ENCODE measurements at regions not wholly inside any gene's neighbourhood (a gene's known extent, or its start where the extent isn't known, plus 50 kb on each side); places are given as distances from the start of the nearest gene placed in this dataset.
"Not testable (repeated sequence)": the region's sequence is repeated elsewhere in the genome, so short reads cannot be mapped to it uniquely, and the experiment has no call there.

DNA sequence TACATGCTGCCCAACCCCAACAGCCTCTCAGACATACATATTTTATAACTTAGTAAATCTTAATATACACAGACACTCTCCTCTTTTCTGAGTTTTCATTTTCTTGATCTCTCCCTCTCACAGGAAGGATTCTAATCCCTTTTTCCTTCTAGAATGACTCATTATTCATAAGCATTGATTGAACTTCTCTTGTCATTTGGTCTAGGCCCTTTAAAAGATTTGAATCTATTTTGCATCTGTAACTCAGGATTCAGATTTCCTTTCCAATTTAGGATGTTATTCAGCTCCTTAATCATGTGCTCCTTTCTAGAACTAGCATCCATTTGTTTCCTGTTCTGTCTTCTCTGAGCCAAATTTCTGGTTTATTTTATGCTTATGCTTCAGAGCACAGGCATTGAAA is 624.5 kb upstream of the SGO1 start:
- DNase-seq = no peak

DNA sequence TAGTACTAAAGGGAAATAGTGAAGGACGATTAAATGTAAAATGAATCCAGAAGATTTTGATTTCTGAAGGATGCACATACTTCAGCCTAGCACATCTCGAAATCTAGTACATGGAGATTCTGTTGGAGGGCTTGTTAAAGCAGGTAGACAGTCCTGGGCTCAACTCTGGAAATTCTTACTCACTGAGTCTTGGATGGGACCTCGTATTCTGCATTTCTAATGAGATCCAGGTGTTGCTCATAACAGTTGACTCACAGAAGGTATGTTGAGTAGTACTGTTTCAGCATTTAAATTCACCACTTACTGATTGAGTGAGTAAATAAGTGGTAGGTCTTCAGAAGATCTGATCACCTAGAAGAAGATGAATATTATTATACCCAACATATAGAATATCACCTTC is 623.4 kb upstream of the SGO1 start:
- DNase-seq = no peak

DNA sequence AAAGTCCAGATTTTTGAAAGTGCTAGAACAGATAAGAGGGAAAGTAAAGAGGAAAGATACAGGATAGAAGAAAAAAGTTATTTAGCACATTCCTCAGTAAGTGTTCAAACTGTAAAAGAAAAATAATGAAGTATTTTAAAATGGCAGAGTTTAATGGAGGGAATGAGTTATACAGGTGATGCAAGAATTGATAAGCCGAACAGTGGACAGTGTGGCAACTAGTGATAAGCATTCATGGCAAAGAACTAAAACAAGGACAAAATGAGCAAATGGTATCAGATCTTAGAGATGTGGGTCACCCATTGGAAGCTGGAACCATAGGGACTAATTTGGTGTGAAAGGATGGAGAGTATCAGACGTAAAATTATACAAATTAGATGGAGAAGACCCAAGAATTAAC is 622.9 kb upstream of the SGO1 start:
- DNase-seq = no peak

DNA sequence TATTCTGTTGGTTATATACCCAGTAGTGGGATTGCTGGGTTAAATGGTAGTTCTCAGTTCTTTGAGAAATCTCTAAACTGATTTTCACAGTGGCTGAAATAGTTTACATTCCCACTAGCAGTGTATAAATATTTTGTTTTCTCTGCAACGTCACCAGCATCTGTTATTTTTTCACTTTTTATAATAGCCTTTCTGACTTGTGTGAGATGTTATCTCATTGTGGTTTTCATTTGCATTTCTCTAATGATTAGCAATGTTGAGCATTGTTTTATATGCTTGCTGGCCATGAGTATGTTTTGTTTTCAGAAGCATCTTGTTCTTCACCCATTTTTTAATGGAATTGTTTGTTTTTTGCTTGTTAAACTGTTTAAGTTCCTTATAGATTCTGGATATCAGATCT is 612.7 kb upstream of the SGO1 start:
- no peak for DNase-seq

DNA sequence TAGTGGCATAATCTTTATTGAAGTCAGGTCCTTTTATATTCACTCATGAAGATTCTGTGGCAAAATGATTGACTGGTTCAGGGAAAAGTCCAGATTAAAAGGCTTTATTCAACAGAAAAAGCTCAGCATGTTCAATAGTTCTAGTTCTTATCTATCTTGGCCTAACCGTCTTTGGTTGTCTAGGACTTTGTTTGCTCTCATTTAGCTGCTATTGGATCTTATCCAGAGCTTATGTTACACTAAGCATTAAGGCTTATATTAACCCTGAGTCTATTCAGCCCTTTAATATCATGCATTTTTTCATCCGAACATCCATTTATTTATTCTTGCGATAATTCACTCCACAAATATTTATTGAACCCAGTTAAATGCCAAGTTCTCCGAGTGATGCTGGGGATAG is 601.0 kb upstream of the SGO1 start:
- DNase-seq = no peak

DNA sequence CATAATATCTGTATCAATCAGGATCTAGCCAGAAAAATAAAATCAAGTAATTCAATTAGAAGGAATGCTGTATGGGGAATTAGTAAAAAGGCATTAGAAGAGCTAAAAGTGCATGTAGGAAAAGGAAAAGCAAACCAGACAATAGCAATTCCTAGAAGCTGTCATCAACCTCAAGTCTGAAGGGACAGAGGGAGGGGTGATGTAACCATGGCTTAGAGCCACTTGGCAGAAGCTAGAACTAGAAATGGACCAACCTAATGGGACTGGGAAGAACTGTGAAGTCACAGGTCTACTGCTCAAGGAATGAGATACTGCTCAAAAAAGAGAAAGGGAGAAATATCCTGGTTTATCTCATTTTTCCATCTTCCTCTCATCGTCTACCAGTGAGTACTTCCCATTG is 590.7 kb upstream of the SGO1 start:
- DNase-seq = no peak

DNA sequence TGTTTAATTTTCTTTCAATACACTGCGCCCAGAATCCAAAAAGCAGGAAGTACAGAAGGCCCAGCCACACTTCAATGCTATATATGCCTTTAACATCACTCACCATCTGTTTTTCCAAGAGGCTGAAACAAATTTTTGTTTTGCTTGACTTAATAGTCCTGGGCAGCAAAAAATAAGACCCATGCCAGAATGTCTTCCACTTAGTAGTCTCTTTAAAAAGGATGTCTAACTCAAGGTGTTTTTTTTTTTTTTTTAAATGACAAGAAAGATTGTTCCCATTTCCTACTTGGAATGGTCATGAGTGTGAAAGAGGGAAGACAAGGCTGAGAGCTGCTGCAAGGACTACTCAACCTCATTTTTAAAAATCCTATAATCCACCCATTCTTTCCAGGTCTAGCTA is 590.3 kb upstream of the SGO1 start:
- no peak for DNase-seq

DNA sequence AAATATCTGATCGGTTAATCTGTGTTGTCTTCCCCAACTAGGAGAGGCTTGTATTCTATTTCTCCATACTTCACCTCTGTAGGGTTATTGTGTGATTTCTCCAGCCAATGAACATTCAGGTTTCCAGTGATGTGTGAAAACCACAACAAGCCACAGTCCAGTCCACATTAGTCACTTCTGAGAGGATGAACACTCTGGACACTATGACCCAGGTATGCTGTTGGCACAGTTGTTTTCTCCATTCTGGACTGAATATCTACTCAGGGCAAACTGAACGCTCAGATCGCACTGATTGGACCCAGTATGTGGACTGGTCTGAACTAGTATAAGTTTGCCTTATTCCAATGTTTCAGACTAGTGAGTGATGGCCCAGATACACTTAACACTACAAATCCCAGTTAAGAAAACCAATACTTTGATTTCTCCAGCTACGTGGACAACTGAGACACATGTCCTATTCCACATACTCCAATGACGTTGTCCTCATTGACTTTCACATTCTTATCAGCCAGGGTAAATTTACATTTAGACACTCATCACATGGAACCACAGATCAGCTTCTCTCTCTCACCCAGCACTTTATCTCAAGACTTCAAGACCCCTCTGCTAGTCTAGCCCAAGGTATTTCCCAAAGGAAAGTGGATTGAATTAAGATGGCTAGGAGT is 587.4 kb upstream of the SGO1 start:
- DNase-seq = no peak

DNA sequence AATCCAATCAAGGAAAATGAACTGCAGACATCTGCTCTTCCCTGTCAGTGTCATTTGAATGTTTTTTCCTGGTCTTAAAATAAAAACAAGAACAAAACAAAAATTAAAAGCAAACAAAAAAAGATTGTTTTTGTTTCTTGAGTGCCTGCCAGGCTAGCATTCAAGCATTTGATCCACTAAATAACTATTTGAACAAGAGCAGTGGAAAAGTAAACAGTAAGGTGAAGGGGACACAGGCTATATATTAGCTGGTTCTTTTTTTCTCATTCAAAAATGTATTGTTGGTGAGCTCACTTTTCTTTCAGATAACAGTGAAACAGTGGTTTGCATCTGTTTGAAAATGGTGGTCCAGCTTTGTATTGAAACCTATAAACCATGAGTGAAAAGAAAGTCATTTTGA is 586.9 kb upstream of the SGO1 start:
- DNase-seq = no peak

DNA sequence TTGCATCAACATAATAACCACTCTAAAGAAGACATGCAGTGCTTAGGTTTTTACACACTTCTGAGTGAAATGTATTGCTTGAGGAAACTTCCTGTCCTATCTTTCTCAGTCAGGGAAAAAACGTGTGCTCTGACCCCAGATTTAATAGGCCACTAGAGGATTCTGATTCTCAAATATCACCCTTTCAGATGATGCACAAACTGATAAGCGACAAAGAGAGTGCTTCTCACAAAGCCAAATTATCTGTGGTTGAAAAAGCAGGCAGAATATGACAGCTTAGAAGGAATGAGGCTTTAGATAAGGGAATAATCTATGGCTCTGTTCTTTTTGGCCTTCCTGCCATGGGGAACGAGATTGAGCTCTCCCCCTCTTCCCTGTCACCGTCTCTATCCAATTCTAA is 583.4 kb upstream of the SGO1 start:
- no peak for DNase-seq

DNA sequence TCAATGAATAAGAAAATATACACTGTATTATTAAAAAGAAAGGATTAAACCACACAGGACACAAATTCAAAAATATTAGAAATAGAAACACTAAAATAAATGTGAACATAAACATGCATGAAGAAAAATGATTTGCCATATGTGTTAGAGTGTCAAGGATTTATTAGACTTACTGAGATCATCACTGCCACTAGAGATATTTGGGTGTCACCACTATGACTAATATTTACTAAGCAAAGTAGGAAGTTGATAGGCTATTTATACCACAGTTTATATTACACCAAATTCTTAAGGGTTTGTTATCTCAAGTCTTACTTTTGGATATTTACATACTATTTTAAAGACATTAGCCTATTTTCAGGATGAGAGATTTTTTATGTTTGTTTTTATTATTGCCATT is 575.0 kb upstream of the SGO1 start:
- no peak for DNase-seq

DNA sequence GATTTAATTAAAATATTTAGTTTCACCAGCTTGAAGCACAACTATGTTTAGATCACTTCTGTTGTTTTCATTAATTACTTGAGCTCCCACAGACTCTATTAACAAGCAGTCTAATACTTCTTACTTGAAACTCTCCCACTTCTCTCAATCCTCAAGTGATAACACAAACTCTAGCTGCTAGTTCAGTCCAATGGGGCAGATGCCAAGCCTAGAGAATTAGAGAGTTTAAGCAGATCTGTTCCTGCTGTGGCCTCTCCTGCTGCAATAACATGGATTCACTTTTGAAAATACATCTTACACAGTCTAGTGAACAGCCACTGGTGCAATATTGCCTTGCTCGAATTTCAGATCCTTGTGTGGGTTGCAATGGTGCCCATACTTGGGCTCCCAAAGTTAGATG is 566.4 kb upstream of the SGO1 start:
- no peak for DNase-seq

DNA sequence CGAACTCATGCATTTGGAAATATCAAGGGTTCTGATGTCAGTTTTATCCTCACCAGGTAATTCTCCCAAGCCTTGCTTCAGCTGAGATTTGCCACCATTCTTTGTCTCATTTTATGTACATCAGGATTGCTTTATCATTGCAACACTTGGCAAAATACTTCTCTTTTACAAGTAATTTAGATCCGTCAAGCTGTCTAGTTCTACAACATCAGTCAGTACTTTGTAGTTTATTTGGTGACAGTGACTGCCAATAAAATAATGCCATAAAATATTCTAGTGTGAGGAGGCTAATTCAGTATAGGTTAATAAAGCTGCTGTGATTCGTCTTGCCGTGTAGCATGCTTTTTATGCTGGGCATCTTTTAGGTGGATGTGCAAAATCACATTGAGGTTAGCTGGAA is 565.3 kb upstream of the SGO1 start:
- no peak for DNase-seq

DNA sequence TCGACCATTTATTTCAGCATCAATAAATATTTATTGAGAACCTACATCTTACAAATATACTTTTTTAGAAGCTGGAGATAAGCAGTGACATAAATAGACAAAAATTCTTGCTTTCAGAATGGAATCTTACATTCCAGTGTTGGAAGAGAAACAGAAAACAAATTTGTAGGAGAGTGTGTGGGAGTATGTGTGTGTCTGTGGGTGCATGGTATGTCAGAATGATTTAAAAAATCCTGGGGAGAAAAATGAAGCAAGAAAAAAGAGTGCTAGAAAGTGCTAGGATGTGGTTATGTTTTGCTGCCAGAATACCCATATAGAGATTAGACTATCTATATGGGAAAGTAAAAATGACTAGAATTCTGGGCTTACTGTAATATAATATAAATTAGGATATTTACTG is 561.7 kb upstream of the SGO1 start:
- DNase-seq = no peak

DNA sequence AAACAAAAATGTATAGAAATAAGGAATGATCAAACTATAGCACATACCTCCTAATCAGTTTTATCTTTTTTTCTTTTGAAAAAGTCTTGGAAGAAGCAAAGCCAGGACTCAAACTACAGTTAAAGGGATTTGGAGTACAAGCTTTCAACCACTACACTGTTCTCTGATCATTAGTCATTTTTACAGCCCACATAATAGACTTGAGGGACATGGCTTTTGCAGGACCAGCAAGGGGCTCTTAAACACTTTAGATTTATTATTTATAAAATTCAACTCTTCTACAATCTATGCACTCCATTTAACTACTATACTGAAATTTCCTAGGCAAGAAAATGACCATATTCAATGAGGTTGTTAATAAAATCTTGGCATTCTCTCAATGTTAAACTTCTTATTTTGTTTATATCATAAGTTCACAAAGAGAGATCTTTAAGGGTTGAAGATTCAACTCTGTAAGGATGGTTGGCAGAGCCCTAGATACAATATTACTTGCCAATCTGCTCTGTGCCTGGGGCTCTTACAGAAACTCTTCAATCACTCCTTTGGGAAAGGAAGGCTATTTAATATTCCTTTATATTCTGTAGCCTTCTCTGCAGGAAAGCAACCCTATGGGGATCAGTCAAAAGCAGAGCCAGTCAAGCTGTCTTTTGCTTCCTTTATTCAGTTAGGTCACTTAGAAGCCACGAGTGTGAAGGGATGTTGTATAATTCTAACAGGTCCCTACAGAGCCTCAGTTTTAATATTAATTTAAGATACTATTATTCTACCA is 557.7 kb upstream of the SGO1 start:
- no peak for DNase-seq

DNA sequence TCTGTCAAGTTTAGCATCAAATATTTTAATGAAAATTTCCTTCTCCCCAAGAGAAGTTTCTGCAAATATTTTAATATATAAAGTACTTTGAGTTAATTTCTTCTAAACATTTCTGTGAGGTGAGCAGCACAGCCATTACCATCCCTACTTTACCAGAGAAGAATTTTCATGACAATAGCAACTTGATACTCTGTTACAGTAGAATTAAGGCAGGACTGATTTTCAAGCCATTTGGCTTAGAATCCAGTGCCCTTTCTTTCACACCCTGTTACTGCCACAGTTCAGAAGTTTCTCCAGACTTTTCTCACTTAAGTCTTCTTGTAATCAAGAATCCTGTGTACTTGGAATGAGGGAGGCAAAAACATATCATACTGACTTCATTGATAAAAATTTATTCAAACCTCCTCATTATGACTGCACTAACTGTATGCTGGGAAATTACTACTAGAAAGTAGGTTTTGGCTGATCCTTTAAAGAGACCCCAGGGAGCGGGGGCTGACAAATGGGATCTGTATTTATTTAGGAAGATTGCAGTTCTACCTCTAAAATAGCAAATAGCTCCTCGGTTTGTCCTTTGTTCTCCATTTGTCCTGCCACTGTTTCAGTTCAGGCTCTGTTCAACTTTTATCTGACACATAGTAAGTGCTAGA is 557.0 kb upstream of the SGO1 start:
- DNase-seq = no peak

DNA sequence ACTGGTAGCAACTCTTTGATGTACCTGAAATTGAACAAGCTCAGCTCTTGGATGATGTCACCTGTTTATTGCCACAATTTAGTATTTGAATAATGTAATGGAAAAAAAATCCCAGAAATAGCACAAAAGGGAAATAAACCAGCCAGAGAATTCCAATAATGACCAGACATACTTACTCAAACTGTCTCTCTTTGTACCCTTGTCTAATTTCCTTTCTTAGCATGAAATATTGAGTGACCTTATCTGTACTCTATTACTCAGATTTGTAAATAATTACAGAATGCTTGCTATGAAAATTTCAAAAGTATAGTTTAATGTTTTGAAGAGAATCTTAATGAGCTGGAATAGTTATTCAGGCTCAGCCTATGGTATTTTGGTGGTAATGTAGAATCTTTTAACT is 555.4 kb upstream of the SGO1 start:
- DNase-seq = no peak

DNA sequence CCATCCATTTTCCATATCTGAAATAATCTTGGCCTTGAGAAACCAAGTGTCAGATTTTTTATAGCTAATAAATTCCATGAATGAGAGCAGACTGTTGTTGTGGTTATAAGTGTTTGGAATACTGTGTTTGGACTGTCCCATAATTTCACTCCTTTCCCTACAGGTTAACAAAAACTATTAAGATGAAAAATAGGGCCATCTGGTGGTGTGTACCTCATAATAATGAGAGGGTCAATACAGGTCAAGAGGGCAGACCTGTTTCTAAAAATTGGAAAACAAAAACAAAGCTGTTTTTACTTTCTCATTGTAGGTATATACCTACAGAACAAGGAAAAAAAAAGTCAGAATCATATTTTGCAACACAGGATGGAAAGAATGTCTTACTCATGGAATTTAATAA is 553.8 kb upstream of the SGO1 start:
- DNase-seq = no peak

DNA sequence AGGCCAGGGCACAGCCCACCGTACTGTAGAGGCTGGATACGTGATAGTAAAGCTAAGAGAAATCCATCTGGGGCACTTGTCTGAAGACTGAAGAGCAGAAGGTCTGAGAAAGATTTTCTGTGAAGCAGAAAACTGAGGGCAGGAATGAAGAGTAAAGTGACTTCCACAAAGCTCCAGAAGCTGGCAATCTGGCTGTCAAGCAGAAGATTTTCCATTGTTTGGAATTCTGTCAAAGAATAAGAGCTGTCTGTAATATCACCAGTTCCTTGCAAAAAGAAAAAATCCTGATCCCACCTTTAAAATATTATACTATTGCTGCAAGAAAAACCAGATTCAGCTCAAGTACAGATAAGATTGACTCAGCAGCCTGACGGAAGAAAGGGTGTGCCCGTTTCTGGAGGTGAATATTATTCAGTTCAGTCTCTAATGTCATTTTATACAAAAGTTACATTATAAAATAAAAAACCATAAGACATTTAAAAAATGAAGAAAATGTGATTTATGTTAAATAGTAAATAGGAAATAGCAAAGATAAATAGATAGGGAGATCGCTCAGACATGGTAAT is 550.4 kb upstream of the SGO1 start:
- no peak for DNase-seq

DNA sequence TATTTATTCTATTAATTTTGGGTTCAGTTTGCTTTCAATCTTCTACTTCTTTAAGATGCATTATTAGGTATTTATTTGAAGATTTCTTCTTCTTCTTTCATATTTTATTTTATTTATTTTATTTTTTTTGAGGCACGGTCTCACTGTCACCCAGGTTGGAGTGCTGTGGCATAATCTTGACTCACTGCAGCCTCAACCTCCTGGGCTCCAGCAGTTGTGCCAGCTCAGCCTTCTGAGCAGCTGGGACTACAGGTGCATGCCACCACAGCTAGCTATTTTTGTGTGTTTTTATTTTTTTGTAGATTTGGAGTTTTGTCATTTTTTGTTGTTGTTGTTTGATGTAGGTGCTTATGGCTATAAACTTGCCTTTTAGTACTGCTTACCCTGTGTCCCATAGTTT is 543.2 kb upstream of the SGO1 start:
- no peak for DNase-seq

DNA sequence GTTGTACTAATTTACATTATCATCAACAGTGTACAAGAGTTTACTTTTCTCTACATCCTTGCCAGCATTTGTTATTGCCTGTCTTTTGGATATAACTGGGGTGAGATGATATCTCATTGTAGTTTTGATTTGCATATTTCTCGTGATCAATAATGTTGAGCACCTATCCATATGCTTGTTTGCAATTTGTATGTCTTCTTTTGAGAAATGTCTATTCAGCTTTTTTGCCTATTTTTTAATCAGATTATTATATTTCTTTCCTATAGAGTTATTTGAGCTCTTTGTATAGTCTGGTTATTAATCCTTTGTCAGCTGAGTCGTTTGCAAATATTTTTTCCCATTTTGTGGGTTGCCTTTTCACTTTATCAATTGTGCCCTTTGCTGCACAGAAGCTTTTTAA is 540.8 kb upstream of the SGO1 start:
- DNase-seq = no peak

DNA sequence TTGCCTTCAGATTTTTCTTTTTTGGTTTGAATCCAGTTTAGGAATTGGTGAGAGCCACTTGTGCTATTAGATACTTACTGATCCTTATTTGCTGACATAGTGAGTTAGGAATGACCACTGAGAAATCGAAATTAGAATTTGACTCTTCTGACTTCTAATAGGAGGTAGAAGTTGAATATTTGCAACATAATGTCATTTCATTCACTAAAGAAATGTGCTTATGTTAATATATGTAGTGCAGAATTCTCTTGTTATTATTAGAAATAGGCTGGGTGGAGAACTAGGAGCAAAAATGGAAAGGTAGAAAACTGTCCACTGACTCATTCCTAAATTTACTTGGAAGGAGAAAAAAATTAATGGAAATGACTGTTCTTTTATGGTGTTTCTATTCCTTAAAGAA is 538.2 kb upstream of the SGO1 start:
- no peak for DNase-seq

DNA sequence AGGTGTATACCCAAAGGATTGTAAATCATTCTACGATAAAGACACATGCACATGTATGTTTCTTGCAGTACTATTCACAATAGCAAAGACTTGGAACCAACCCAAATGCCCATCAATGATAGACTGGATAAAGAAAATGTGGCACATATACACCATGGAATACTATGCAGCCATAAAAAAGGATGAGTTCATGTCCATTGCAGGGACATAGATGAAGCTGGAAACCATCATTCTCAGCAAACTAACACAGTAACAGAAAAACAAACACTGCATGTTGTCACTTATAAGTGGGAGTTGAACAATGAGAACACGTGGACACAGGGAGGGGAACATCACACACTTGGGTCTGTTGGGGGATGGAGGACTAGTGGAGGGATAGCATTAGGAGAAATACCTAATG is 530.4 kb upstream of the SGO1 start:
- not testable (repeated sequence) for DNase-seq

DNA sequence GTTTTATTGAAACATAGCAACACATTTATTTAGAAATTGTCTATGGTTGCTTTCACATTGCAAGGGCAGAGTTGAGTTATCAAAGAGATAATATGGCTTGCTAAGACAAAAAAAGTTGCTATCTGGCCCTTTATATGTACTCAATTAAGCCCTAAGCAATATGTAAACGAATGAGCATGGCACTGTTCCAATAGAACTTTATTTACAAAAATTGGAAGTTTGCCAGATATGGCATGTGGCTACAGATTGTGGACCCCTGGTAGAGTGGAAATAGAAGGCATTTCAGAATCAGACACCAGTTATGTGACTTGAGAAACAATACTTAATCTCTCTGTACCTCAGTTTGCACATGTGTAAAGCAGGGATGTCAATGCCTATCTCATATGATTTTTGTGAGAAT is 515.6 kb upstream of the SGO1 start:
- no peak for DNase-seq
